ENCODE measurements at regions not wholly inside any gene's neighbourhood (a gene's known extent, or its start where the extent isn't known, plus 50 kb on each side); places are given as distances from the start of the nearest gene placed in this dataset.

DNA sequence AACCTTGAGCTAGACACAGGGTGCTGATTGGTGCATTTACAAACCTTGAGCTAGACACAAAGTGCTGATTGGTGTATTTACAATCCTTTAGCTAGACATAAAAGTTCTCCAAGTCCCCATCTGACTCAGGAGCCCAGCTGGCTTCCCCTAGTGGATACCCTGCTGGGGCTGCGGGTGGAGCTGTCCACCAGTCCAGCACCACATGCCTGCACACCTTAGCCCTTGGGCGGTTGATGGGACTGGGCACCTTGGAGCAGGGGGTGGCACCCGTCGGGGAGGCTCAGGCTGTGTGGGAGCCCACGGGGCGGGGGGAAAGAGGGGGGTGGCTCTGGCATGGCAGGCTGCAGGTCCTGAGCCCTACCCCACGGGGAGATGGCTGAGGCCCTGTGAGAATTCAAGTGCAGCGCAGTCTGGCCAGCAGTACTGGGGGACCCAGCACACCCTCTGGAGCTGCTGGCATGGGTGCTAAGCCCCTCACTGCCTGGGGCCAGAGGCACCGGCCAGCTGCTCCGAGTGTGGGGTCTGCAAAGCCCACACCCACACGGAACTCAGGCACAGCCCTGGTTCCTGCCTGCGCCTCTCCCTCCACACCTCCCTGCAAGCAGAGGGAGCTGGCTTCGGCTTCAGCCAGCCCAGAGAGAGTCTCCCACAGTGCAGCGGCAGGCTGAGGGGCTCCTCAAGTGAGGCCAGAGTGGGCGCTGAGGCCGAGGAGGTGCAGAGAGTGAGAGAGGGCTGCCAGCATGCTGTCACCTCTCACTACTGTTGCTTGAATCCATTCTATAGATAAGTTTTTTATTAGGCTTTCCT is 369.8 kb upstream of the SMIM30 start:
- TF ChIP-seq, protein P1, sequence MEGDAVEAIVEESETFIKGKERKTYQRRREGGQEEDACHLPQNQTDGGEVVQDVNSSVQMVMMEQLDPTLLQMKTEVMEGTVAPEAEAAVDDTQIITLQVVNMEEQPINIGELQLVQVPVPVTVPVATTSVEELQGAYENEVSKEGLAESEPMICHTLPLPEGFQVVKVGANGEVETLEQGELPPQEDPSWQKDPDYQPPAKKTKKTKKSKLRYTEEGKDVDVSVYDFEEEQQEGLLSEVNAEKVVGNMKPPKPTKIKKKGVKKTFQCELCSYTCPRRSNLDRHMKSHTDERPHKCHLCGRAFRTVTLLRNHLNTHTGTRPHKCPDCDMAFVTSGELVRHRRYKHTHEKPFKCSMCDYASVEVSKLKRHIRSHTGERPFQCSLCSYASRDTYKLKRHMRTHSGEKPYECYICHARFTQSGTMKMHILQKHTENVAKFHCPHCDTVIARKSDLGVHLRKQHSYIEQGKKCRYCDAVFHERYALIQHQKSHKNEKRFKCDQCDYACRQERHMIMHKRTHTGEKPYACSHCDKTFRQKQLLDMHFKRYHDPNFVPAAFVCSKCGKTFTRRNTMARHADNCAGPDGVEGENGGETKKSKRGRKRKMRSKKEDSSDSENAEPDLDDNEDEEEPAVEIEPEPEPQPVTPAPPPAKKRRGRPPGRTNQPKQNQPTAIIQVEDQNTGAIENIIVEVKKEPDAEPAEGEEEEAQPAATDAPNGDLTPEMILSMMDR (IDR thresholded peaks at IDR 0.05): no peak
- TF ChIP-seq POLR2A (IDR thresholded peaks at IDR 0.05): no peak
